ENCODE measurements at regions not wholly inside any gene's neighbourhood (a gene's known extent, or its start where the extent isn't known, plus 50 kb on each side); places are given as distances from the start of the nearest gene placed in this dataset.

DNA sequence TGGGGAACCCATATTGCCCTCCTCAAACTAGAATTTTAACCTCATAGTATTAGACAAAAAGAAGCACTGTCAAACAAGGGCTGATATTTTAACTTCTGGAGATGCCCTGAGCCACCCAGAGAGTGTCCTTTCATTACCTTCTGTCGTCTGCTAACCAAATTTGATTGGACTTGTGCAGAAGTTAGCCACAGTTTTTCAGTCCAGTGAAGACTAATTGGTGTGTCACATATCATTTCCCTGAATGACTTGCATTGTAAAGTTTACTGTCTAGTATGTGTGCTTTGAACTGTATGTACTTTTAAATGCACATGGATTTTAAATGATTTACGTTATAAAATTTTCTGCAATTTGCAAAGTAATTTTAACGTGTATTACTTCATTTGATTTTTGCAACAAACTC lies 646.5 kb downstream of the SATB2 start:
- ChIA-PET CTCF (no interaction called here), POLR2A (no interaction called here)
- H3K36me3 ChIP-seq (ENCODE audit: control insufficient read depth, insufficient read depth, low read length) = no peaks in the 10 kb centered on the region
- no peak for DNase-seq (ENCODE audit: low read depth)
- TF ChIP-seq, protein P1, sequence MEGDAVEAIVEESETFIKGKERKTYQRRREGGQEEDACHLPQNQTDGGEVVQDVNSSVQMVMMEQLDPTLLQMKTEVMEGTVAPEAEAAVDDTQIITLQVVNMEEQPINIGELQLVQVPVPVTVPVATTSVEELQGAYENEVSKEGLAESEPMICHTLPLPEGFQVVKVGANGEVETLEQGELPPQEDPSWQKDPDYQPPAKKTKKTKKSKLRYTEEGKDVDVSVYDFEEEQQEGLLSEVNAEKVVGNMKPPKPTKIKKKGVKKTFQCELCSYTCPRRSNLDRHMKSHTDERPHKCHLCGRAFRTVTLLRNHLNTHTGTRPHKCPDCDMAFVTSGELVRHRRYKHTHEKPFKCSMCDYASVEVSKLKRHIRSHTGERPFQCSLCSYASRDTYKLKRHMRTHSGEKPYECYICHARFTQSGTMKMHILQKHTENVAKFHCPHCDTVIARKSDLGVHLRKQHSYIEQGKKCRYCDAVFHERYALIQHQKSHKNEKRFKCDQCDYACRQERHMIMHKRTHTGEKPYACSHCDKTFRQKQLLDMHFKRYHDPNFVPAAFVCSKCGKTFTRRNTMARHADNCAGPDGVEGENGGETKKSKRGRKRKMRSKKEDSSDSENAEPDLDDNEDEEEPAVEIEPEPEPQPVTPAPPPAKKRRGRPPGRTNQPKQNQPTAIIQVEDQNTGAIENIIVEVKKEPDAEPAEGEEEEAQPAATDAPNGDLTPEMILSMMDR (IDR thresholded peaks at IDR 0.05; ENCODE audit: insufficient read depth, low read depth, low read length) = no peak
- no peak overlapping the region for H3K4me3 ChIP-seq (ENCODE audit: low read depth, low read length)
- H3K27me3 ChIP-seq (ENCODE audit: control insufficient read depth, insufficient read depth, low read length) = no peaks in the 10 kb centered on the region

DNA sequence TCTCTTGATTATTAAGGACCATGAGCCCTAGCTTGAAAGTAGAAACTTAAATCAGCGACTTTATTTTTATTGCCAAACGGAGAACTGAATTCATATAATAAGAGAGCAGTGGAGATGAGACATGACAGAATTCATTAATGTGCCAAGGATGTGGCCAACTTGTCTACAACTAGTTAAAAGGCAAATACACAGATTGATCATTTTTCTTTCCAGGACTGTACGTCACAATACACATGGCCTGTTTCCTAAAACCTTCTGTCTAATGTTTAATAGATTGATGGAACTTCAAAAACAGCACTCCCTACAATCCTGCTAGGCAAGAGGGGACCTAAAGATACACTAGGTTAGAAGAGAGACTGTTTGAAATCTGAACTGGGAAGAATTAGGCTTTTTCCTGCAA lies 647.8 kb downstream of the SATB2 start:
- H3K4me3 ChIP-seq (ENCODE audit: low read depth, low read length) = no peak overlapping the region
- CTCF ChIA-PET = no interaction called here

DNA sequence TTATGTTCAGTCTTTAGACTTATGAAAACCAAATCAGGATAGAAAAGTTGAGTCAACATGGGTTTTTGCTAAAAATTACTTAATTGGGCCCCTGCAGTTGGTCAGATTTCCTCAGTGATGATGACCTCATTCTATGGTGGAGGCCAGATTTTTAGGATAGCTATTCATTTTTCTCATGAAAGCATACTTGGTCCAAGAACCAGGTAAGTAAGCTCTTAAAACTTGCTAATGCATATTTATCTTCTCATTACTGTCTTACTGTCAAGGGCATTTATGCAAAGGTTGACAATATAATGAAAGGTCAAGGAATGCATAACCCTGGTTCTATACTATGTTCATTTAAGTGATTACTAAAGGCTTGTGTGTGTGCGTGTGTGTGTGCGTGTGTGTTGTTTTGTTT lies 650.6 kb downstream of the SATB2 start:
- ChIA-PET CTCF (no interaction called here), POLR2A (no interaction called here)
- no peak overlapping the region for H3K4me3 ChIP-seq (ENCODE audit: low read depth, low read length)
- peak; percentile 35 for DNase-seq (ENCODE audit: low read depth)
- H3K36me3 ChIP-seq (ENCODE audit: control insufficient read depth, insufficient read depth, low read length) = no peaks in the 10 kb centered on the region
- TF ChIP-seq, protein P1 (IDR thresholded peaks at IDR 0.05; ENCODE audit: insufficient read depth, low read depth, low read length) = no peak
- H3K27me3 ChIP-seq (ENCODE audit: control insufficient read depth, insufficient read depth, low read length) = no peaks in the 10 kb centered on the region

More for the DNA sequence above, 647.8 kb downstream of the SATB2 start:
- POLR2A ChIA-PET = no interaction called here
- no peaks in the 10 kb centered on the region for H3K27me3 ChIP-seq (ENCODE audit: control insufficient read depth, insufficient read depth, low read length)
- TF ChIP-seq, protein P1 (IDR thresholded peaks at IDR 0.05; ENCODE audit: insufficient read depth, low read depth, low read length) = no peak
- no peak for DNase-seq (ENCODE audit: low read depth)
- H3K36me3 ChIP-seq (ENCODE audit: control insufficient read depth, insufficient read depth, low read length) = no peaks in the 10 kb centered on the region

DNA sequence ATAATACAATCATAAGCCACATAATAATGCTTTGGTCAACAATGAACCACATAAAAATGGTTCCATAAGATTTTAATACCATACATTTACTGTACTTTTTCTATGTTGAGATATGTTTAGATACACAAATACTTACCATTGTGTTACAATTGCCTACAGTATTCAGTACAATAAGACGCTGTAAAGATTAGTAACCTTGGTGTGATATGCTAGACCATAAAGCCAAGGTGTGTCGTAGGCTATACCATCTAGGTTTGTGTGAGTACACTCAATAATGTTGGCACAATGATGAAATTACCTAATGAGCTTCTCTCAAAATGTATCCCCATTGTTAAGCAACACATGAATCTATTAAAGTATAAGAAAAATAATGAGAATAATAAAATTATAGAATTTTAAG lies 662.3 kb downstream of the SATB2 start:
- no peak overlapping the region for H3K4me3 ChIP-seq (ENCODE audit: low read depth, low read length)
- ChIA-PET CTCF (no interaction called here), POLR2A (no interaction called here)
- DNase-seq (ENCODE audit: low read depth) = no peak
- TF ChIP-seq, protein P1 (IDR thresholded peaks at IDR 0.05; ENCODE audit: insufficient read depth, low read depth, low read length) = no peak
- H3K27me3 ChIP-seq (ENCODE audit: control insufficient read depth, insufficient read depth, low read length) = no peaks in the 10 kb centered on the region
- H3K36me3 ChIP-seq (ENCODE audit: control insufficient read depth, insufficient read depth, low read length) = no peaks in the 10 kb centered on the region

DNA sequence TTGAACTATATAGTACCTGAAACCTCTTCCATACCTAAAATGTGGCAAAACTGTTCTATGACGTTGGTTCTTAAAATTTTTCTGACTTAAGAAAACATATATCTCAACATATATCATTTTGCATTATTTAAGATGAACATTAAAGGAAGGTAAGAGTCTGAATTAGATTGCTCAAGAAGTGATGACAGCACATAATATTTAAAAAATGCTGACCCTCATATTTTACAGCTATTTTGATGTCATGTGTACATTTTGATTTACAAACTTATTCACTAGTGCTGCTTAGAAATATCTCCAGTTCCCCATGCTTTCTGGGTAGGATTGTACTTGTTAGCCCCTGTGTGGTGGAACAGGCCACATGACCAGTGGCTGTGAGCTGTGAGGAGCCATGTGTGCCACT lies 666.1 kb downstream of the SATB2 start:
- Histone ChIP-seq H3K4me3 (ENCODE audit: low read depth, low read length) (no peak overlapping the region), H3K36me3 (ENCODE audit: control insufficient read depth, insufficient read depth, low read length) (no peaks in the 10 kb centered on the region), H3K27me3 (ENCODE audit: control insufficient read depth, insufficient read depth, low read length) (no peaks in the 10 kb centered on the region)
- CTCF ChIA-PET = interaction anchor here (0.6 kb wide), 1 partner anchor 52 kb away, joined by 3 read pairs; no protein-coding TSS in a partner anchor
- DNase-seq (ENCODE audit: low read depth) = no peak
- TF ChIP-seq, protein P1 (IDR thresholded peaks at IDR 0.05; ENCODE audit: insufficient read depth, low read depth, low read length) = no peak
- POLR2A ChIA-PET = no interaction called here
